Right forelimb (tissue), 1 donor: ENCODE measurements at regions not wholly inside any gene's neighbourhood (a gene's known extent, or its start where the extent isn't known, plus 50 kb on each side); places are given as distances from the start of the nearest gene placed in this dataset.
"Not testable (repeated sequence)": the region's sequence is repeated elsewhere in the genome, so short reads cannot be mapped to it uniquely, and the experiment has no call there.

Experiments used
- DNase-seq: peaks from one replicate; pipeline ENCODE4 v3.0.0-alpha.2; 2018

DNA sequence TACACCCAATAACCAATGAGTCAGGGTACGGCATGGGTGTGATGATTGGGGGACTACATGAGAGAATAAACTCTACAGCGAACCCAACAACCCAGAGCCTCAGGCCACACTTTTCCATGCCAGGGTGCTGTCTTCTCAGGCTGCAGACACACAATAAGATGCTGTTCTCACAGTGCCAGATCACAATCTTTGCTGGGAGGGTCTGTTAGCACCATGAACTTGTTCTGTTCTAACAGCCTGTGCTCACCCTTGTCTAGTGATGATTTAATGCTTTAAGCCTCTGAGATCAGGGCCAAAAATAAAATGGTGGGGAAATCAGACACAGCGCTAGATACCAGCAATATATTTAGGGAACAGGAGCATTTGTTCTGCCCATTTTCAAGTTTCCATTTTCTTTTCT, 621.9 kb upstream of the TBX3 start:
- no peak for DNase-seq

DNA sequence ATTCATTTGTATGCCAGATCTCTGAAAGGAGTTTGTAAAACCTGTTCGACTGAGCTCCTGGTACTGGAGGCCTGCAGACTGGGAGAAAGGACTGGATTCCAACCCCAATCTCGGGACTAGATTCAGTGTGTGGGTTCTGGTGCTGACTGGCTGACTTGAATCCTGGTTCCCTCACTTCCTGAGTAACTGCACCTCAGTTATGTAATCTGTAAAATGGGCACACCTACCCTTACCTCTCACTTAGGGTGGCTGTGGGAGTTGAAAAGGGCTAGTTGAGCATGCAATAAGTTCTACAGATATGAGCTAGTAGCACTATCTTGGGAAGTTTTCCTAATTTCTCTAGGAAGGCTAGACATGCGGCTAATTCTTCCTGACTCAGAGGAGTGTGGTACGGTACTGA, 621.3 kb upstream of the TBX3 start:
- DNase-seq: no peak

DNA sequence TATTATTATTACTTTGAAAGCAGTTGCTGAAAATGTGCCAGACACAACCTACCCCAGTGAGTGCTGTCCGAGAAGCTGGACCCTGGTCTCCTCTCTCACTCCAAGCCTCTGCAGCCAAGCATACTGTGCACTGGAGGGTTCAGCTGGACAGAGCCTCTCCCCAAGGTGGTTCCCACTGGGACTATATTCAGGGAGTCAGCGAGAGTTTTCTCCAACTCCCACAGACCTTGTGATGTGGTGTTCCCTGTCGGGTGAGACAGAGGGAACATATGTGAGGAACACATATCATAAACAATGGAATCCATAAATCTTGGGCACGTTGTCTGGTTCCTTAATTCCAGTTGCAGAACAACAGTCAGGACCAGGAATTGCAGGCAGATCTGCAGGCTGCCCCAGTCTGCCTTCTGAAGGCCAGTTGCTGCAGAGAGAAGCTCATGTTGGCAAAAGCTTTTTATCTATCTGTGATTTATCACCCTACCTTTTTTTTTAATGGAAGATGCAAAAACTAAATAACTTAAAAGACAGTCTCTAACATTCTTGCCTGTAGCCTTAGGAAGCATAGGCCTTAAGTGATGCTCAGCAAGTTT, 619.8 kb upstream of the TBX3 start:
- no peak for DNase-seq

DNA sequence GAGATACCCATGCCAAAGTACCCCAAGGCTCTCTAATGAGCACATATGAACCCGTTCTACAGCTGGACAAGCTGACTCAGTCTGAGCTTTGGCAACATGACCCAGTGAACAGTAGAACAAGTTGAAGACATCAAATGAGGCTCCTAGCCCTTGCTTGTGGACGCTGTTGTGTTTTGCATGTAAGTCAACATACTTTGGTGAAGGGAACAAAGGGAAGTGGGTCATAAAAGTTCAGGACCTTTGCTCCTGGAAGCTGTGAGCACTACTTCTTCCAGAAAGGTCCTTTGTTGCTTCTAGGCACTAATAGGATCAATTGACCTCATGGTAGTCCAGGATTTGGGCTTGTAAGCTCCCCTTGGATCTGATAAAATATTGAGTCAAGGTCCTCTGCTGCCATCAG, 613.5 kb upstream of the TBX3 start:
- no peak for DNase-seq

DNA sequence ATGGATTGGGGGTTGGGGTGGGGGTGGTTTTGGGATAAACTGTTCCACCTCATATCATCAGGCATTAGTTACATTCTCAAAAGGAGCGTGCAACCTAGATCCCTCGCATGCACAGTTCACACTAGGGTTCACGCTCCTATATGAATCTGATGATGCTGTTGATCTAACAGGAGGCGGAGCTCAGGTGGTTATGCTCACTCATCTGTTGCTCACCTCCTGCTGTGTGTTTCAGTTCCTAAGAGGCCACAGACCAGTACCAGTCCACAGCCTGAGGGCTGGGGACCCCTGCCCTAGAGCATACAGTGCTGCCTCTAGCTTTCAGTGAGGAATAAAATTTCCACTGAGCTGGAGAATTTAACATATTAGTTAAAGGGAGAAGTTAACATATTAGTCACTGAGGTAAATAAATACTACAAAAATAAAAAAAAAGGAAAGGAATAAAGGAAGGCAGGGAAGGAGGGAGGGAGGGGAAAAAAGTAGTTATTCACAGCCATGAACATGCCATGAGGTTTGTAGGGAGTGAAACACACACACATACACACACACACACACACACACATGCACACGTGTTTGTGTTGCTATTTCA, 612.7 kb upstream of the TBX3 start:
- no peak for DNase-seq

- DNase-seq: no peak
Observed at GRCh38 chr12:115295886-115296285, 611.9 kb upstream of the TBX3 start.

GRCh38 chr12:115294453-115295133, 610.6 kb upstream of the TBX3 start:
- no peak for DNase-seq

GRCh38 chr12:115285429-115285828, 601.5 kb upstream of the TBX3 start:
- DNase-seq: not testable (repeated sequence)

DNA sequence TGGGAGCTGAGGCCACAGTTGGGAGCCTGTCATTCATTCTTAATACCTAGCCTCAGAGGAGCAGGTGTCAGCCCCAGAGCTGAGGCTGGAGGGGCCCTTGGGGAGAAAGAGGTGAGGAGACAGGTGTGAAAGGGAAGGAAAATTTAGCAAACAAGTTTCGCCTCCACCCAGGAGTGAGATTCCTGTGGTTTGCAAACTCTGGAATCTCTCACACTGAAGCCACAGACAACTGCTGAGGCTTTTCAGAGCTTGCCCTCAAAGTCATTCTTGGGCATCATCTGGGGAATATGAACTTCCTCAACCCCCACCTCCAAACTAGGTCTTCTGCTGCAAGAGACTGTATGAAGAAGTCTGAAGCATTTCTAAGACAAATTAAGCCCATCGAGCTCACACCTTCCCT, 589.5 kb upstream of the TBX3 start:
- no peak for DNase-seq

GRCh38 chr12:115268451-115268850, 584.5 kb upstream of the TBX3 start:
- DNase-seq: no peak

DNA sequence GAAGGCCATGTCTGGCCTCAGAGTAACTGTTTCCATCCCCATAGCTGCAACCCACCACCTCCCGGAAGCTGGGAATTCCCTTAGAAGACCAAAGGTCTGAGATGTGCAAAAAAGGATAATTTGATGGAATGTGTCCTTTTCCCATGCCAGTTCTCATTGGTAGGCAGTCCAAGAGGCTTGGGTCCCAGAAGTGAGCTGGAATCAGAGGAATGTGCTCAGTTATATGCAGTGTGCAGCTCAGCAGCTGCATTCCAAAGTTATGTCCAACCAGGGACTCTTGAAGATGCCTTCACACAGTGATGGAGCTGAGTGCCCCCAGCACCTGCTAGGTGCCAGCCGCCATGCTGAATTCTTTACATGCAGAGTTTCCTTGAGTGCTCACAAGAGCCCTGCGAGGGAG, 583.9 kb upstream of the TBX3 start:
- no peak for DNase-seq

GRCh38 chr12:115267464-115267863, 583.5 kb upstream of the TBX3 start:
- no peak for DNase-seq

DNA sequence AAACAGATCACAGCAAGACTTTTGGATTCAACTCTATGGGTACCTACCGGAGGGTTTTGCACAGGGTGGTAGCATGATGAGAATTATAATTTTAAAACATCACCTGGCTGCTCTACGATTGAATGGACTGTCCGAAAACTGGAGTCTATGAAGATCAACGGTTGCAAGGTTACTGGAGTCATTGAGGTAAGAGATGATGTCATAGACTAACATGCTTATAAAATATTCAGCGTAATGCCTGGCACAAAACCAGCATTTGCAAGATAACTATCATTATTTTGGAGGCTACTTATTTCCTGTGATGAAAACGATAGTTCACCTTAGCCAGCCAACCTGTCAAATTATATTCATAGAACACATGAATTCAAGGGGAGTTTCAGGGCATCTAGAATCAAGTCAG, 580.6 kb upstream of the TBX3 start:
- no peak for DNase-seq

GRCh38 chr12:115261691-115262398, 577.9 kb upstream of the TBX3 start:
- DNase-seq: no peak

GRCh38 chr12:115260762-115261675, 577.0 kb upstream of the TBX3 start:
- no peak for DNase-seq

DNA sequence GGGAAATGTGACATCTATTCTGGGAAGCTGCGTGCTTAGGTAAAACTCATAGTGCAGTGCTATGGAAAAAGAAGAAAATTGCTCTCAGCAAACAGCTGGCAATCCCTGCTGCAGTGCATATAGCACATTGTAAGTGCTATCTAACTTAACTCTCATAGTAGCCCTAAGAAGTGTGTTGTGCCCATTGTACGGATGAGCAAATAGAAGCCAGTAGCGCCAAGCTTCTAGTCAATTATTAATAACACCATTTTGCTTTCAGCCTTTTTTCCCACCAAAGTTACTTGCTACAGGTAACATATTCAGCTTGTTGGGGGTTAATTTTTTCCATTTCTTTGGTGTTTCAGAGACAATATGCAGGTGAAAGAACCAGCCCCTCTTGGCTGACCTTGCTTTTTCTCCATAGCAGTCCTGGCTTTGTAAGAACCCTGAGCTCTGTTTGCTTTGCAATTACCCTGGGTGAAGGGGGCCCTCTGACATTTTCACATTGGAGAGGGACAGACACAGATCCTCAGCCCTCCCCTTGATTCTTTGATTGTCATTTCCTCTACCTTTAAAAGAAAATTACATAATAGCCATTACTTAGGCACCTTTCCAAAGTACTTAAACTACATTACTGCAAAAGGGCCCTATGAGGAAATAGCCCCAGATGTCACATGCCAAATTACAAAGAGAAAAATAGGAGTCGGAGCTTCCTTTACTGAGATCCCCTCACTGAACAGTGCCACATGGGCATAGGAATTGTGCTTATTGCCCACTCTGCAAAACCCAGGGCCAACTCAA, 576.2 kb upstream of the TBX3 start:
- DNase-seq: no peak

DNA sequence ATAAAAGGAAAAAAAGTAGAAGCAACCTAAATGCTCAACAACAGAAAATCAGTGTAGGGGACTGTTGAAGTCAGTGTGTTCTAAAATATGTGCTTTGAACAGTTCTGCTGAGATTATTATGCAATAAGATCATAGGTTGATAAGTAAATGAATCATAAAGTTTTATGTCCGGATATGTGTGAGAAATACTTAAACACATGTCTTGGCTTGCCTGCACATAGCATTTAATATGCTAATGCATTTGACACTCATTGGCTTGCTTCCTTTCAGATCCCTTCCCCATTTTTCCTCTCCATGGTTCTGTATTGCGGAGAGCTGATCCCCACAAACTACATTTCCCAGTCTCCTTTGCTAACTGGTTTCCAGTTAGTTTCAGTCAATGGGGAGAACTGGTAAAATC, 573.8 kb upstream of the TBX3 start:
- DNase-seq: no peak

GRCh38 chr12:115255962-115256361, 572.0 kb upstream of the TBX3 start:
- no peak for DNase-seq

DNA sequence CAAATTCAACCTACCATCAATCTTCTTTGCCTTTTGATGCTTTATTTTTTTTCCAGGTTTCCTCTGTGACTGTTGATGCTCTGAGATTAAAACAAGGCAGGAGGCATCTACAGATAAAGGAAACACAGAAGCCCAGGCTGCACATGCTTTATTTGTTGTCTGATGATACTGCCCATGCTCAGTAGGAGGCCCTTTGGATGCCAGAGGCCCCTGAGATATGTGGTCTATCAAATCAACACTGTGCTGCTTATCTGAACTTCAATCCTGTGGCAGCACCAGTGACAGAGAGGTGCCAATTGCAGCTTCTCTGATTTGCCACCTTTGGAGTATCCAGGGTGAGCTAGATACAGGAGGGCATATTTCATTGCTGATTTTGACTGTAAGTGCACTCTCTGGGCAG, 571.3 kb upstream of the TBX3 start:
- no peak for DNase-seq

GRCh38 chr12:115253049-115253448, 569.1 kb upstream of the TBX3 start:
- DNase-seq: no peak

- no peak for DNase-seq
Observed at GRCh38 chr12:115251727-115252126, 567.8 kb upstream of the TBX3 start.

GRCh38 chr12:115249671-115250278, 565.8 kb upstream of the TBX3 start:
- no peak for DNase-seq
